OCI-LY1 (cell line): ENCODE measurements at regions not wholly inside any gene's neighbourhood (a gene's known extent, or its start where the extent isn't known, plus 50 kb on each side); places are given as distances from the start of the nearest gene placed in this dataset.

Experiments
- H2AFZ ChIP-seq: fragments of 200-600 bp; sonication (generic), shearing (Covaris generic); 2 replicates; pipeline ENCODE4 v1.6.0; 2014; ENCODE audit warnings: antibody characterized with exemption, mild to moderate bottlenecking, low read length
- H3F3A ChIP-seq: fragments of 200-600 bp; sonication (generic), shearing (Covaris generic); 2 replicates; pipeline ENCODE4 v1.6.0; 2014; ENCODE audit warnings: mild to moderate bottlenecking, antibody characterized with exemption, low read length, moderate library complexity; ENCODE audit not compliant: insufficient read depth
- H3K27ac ChIP-seq: fragments of 200-600 bp; sonication (generic); 2 replicates; pipeline ENCODE4 v1.5.1; 2014; ENCODE audit warnings: low read length, mixed run types, mild to moderate bottlenecking, low read depth; ENCODE audit not compliant: poor library complexity, severe bottlenecking
- H3K27me3 ChIP-seq: fragments of 200-600 bp; sonication (generic); 2 replicates; pipeline ENCODE4 v1.6.0; 2014; ENCODE audit warnings: antibody characterized with exemption, mild to moderate bottlenecking, low read length, moderate library complexity; ENCODE audit not compliant: insufficient read depth
- H3K36me3 ChIP-seq: fragments of 200-600 bp; sonication (generic); 2 replicates; pipeline ENCODE4 v1.6.1; 2014; ENCODE audit warnings: mild to moderate bottlenecking, antibody characterized with exemption, low read length, moderate library complexity, mixed read lengths; ENCODE audit not compliant: insufficient read depth
- H3K4me1 ChIP-seq: fragments of 200-600 bp; sonication (generic); 2 replicates; pipeline ENCODE4 v1.5.1; 2014; ENCODE audit warnings: mild to moderate bottlenecking, low read length, moderate library complexity; ENCODE audit not compliant: insufficient read depth, severe bottlenecking
- H3K4me2 ChIP-seq: fragments of 200-600 bp; sonication (generic), shearing (Covaris generic); 2 replicates; pipeline ENCODE4 v1.6.1; 2014; ENCODE audit warnings: low read length
- H3K4me3 ChIP-seq: fragments of 200-600 bp; sonication (generic); 2 replicates; pipeline ENCODE4 v1.5.1; 2014; ENCODE audit warnings: low read length, low read depth, mild to moderate bottlenecking, mixed read lengths; ENCODE audit not compliant: poor library complexity, severe bottlenecking
- H3K79me2 ChIP-seq: fragments of 200-600 bp; shearing (Covaris generic); 2 replicates; pipeline ENCODE4 v1.6.1; 2016; ENCODE audit warnings: mixed run types, low read length, mixed read lengths; ENCODE audit not compliant: insufficient read depth
- H3K9ac ChIP-seq: fragments of 200-600 bp; sonication (generic), shearing (Covaris generic); 2 replicates; pipeline ENCODE4 v1.6.1; 2014; ENCODE audit warnings: mild to moderate bottlenecking, low read length, mixed read lengths
- H3K9me2 ChIP-seq: fragments of 200-600 bp; sonication (generic), shearing (Covaris generic); 2 replicates; pipeline ENCODE4 v1.6.1; 2014; ENCODE audit warnings: low read depth, mild to moderate bottlenecking, low read length, mixed read lengths
- H3K9me3 ChIP-seq: fragments of 200-600 bp; shearing (Covaris generic); 2 replicates; pipeline ENCODE4 v1.6.1; 2014; ENCODE audit warnings: low read length, mixed read lengths
- H4K20me1 ChIP-seq: fragments of 200-600 bp; sonication (generic), shearing (Covaris generic); 2 replicates; pipeline ENCODE4 v1.6.0; 2016; ENCODE audit warnings: mild to moderate bottlenecking, low read length; ENCODE audit not compliant: insufficient read depth
- CTCF ChIP-seq: fragments of 200-600 bp; sonication (generic), shearing (Covaris generic); IDR thresholded peaks from 2 replicates; pipeline ENCODE4 v1.5.1; 2017; ENCODE audit warnings: mild to moderate bottlenecking, antibody characterized with exemption, low read length, moderate library complexity, mixed read lengths
- EZH2 ChIP-seq: fragments of 200-600 bp; sonication (generic), shearing (Covaris generic); IDR thresholded peaks from 2 replicates; pipeline ENCODE4 v1.8.0; 2017; ENCODE audit warnings: borderline replicate concordance, mixed run types, mild to moderate bottlenecking, antibody characterized with exemption, low read length, moderate library complexity, mixed read lengths

GRCh38 chr18:42211201-42211600, 256.2 kb downstream of the PIK3C3 start:
- H3K27ac ChIP-seq, result no peak overlapping the region
- H3K4me1 ChIP-seq, result no peaks in the 10 kb centered on the region
- no peaks in the 10 kb centered on the region for H3K36me3 ChIP-seq
- H3K4me3 ChIP-seq, result no peak overlapping the region
- H3K9me3 ChIP-seq, result no peaks in the 10 kb centered on the region
- H4K20me1 ChIP-seq, result no peaks in the 10 kb centered on the region
- no peak overlapping the region for H3K9ac ChIP-seq
- H2AFZ ChIP-seq, result no peak overlapping the region
- H3K27me3 ChIP-seq, result no peaks in the 10 kb centered on the region
- H3F3A ChIP-seq, result no peaks in the 10 kb centered on the region
- H3K9me2 ChIP-seq, result no peaks in the 10 kb centered on the region
- no peak for TF ChIP-seq CTCF
- no peak for TF ChIP-seq EZH2
- no peaks in the 10 kb centered on the region for H3K79me2 ChIP-seq
- H3K4me2 ChIP-seq, result no peak overlapping the region

- H3K9ac ChIP-seq, result no peak overlapping the region
- no peak overlapping the region for H3K4me2 ChIP-seq
- H3K27me3 ChIP-seq, result no peaks in the 10 kb centered on the region
- H3K9me2 ChIP-seq, result no peaks in the 10 kb centered on the region
- no peaks in the 10 kb centered on the region for H3K9me3 ChIP-seq
- H3K79me2 ChIP-seq, result no peaks in the 10 kb centered on the region
- no peaks in the 10 kb centered on the region for H4K20me1 ChIP-seq
- no peak overlapping the region for H3K4me3 ChIP-seq
- TF ChIP-seq EZH2, result no peak
- TF ChIP-seq CTCF, result no peak
- H3K36me3 ChIP-seq, result no peaks in the 10 kb centered on the region
- no peaks in the 10 kb centered on the region for H3F3A ChIP-seq
- no peak overlapping the region for H2AFZ ChIP-seq
- no peaks in the 10 kb centered on the region for H3K4me1 ChIP-seq
- H3K27ac ChIP-seq, result no peak overlapping the region
Observed at GRCh38 chr18:42222557-42222956, 267.5 kb downstream of the PIK3C3 start.

GRCh38 chr18:42228581-42228980, 273.5 kb downstream of the PIK3C3 start:
- TF ChIP-seq EZH2 (no peak), CTCF (no peak)
- Histone ChIP-seq H3K27ac (no peak overlapping the region), H3K27me3 (no peaks in the 10 kb centered on the region), H3K79me2 (no peaks in the 10 kb centered on the region), H3K9ac (no peak overlapping the region), H3K4me1 (no peaks in the 10 kb centered on the region), H3K4me3 (no peak overlapping the region), H2AFZ (no peak overlapping the region), H3K4me2 (no peak overlapping the region), H4K20me1 (no peaks in the 10 kb centered on the region), H3K36me3 (no peaks in the 10 kb centered on the region), H3F3A (no peaks in the 10 kb centered on the region), H3K9me2 (no peaks in the 10 kb centered on the region), H3K9me3 (no peaks in the 10 kb centered on the region)
